ENCODE measurements at regions not wholly inside any gene's neighbourhood (a gene's known extent, or its start where the extent isn't known, plus 50 kb on each side); places are given as distances from the start of the nearest gene placed in this dataset.

DNA sequence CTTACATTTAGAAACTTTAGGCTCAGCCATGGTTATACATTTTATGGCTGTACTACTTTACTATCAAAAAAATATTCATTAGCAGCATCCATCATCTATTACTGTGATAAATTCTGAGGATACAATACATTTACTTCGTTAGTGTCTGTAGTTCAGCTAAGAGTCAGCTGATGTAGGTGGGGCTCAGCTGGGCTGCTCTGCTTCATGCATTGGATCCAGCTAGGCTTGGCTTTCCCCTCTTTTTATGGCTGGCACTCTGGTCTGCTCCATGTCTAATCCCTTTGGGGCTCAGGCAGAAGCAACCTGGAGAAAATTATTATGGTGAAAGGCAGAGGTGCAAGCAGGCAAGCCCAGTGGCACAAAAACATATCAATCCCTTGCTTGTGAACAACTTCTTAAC, 930.1 kb upstream of the NR2F2 start:
- TF ChIP-seq, protein P1, sequence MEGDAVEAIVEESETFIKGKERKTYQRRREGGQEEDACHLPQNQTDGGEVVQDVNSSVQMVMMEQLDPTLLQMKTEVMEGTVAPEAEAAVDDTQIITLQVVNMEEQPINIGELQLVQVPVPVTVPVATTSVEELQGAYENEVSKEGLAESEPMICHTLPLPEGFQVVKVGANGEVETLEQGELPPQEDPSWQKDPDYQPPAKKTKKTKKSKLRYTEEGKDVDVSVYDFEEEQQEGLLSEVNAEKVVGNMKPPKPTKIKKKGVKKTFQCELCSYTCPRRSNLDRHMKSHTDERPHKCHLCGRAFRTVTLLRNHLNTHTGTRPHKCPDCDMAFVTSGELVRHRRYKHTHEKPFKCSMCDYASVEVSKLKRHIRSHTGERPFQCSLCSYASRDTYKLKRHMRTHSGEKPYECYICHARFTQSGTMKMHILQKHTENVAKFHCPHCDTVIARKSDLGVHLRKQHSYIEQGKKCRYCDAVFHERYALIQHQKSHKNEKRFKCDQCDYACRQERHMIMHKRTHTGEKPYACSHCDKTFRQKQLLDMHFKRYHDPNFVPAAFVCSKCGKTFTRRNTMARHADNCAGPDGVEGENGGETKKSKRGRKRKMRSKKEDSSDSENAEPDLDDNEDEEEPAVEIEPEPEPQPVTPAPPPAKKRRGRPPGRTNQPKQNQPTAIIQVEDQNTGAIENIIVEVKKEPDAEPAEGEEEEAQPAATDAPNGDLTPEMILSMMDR (conservative IDR thresholded peaks at IDR 0.05 in 1 of 2, IDR thresholded peaks at IDR 0.05 in 1 of 2; ENCODE audit: extremely low read depth in 1 of 2, insufficient read depth in 1 of 2, low read depth in 1 of 2, low read length in 2 of 2): no peak
- no peak for TF ChIP-seq EZH2 (IDR thresholded peaks at IDR 0.05; ENCODE audit: borderline replicate concordance, low read length)
